ENCODE measurements at regions not wholly inside any gene's neighbourhood (a gene's known extent, or its start where the extent isn't known, plus 50 kb on each side); places are given as distances from the start of the nearest gene placed in this dataset.
A peak's percentile ranks its signal among the peaks of the same experiment; 100 is the strongest.

GRCh38 chr2:58667137-58667774, 426.1 kb upstream of the FANCL start:
- DNase-seq: peak; percentile 17

- no peak for DNase-seq
Measured at GRCh38 chr2:58666323-58666970, 425.3 kb upstream of the FANCL start.

DNA sequence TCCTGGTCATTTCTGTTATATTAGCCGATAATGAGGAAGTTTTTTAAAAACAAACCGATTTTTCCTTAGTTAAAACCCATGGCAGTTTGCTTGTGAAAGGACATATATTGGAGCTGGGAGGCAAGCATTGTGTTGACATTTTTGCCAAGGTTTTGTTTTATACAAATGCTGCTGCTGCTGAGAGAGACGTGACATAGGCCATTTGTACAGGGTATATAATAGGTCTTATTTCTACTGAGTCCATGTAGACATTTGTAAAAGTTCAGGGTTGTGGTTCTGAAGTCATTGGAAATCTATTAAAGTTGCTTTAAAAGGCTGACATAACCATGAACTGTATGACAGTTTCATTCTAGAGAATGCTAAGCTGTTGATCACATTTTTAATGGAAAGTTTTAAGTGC, 424.0 kb upstream of the FANCL start:
- no peak for DNase-seq

DNA sequence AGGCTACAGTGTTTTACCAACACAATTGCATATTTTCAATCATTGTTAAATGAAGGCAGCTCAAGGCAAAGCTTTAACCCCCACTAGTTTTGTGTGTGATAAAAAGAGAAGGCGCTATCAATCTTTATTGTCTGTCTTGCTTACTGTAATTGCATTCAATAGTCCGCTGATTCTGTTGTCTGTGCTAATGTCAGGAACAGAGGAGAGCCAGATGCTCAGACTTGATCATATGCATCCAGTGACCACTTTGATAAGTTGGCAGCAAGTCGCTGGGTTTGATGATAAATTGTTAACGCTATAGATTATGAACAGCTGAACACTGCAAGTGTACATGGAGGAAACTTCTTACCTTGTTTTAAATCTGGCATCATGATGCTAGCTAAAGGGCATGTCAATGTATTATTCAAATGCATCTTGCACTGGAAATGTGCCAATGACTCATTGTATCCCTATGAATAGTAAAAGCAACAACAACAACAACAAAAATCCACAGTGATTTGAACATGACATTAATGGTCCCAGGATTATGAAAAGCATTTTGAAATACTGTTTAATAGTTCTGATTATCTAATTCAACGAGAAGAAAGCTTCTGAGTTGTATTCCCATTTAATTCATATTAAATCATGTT, 423.5 kb upstream of the FANCL start:
- no peak for DNase-seq

- DNase-seq: no peak
Measured at GRCh38 chr2:58660046-58660445, 418.9 kb upstream of the FANCL start.

- no peak for DNase-seq
Measured at GRCh38 chr2:58655152-58655551, 414.0 kb upstream of the FANCL start.

DNA sequence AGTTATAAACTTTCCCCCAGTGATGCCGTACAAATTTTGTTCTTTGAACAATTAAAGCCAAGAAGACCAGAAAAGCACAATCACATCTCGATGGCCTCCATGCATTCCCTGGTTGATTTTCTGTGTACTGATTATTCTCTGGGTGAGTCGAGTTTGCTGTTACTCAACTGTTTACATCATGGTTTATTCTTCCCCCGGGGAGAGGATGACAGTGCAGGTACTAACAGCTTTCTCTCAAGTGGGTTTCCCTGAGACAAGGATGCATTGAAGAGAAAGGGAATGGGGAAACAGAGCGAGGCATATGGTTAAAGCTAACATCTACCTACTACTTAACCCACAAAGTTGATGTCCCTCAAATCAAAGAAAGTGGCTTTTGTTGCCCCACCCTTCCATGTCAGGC, 410.8 kb upstream of the FANCL start:
- no peak for DNase-seq

DNA sequence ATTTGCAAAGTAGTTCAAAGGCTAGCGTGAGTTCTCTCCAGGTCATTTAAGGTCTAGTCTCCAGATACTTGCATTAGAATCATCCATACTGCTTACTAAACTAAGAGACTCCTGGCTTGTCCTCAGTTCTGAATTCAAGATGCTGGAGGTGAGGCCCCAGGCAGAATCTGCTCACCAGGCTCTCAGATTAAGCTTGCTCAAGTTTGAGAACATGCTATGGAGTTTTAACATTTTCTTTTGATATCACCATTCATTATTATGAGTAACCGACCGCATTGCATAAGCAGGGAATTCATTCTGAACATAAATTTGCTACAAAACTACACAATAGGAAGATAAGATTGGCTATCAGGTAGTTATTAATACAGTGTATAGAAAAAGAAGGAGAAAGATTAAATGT, 409.7 kb upstream of the FANCL start:
- DNase-seq: no peak

- DNase-seq: no peak
Measured at GRCh38 chr2:58649756-58650155, 408.6 kb upstream of the FANCL start.

- DNase-seq: no peak
Measured at GRCh38 chr2:58645017-58645416, 403.9 kb upstream of the FANCL start.

- DNase-seq: no peak
Measured at GRCh38 chr2:58644451-58644850, 403.3 kb upstream of the FANCL start.

GRCh38 chr2:58641001-58641400, 399.9 kb upstream of the FANCL start:
- no peak for DNase-seq

- no peak for DNase-seq
Measured at GRCh38 chr2:58640042-58640441, 398.9 kb upstream of the FANCL start.

DNA sequence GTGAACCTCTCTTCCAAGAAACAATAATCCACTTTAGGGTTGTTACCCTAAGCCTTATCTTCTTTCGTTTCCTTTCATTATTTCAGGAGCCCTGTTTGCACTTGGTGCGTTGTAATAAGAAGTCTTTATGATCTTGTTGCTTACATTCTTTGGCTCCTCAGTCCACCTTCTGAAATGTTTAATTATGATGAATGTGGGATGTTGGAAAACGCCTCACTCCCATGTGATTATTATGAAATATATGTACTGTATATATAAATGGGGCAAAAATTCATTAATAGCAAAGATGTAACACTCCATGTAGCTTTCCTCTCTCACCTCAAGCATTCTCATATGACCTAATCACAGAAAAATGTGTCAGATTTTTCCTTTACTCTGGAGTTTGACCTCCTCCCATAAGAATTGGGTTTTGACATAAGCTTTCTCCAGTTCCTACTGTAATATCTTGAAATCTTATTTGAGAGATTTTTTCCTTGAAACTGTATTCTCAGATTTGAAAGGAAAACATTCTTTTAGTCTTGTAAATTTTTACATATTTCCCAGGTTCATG, 397.2 kb upstream of the FANCL start:
- DNase-seq: no peak

DNA sequence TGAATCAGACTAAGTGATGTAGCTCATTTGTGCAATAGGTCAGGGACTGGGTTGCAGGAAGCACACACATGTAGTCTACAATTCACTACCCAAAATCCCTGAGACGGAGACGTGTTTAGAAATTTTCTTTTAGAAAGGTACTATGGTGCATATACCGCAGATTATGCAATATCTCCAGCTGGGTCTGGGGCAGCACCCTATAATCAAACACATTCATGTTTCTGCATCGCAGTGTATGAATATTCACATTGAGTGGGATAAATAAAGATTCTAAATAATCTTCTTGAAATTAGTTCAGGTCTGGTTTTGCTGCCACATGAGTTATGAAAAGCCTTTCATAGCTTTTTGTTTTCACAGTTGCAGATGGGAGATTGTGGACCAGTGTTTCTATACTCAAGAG, 395.7 kb upstream of the FANCL start:
- no peak for DNase-seq

DNA sequence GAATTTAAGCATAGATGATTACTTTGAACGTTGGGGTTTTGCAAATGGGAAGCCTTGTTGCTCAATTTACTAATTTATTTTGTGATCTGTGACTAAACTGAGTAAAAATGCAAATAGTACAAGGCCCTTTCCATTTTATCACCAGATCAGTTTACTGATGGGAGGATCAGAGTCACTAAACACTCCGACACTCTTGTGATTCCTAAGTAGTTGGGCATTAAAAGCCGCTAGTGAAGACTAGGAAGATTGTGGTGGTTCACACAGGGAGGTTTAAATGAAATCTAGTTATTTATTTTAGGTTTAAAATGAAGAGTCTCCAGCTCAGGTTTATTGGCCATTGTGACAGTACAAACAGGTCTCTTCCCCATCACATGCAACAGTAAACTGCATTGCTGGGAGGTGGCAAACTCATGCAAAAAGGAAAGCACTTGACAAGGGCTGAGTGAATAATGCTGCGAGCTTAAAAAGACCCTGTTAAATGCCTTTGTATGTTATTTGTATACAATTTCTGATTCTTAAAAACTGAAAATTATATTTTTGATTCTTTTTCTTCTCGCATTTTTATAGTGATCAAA, 394.8 kb upstream of the FANCL start:
- no peak for DNase-seq

DNA sequence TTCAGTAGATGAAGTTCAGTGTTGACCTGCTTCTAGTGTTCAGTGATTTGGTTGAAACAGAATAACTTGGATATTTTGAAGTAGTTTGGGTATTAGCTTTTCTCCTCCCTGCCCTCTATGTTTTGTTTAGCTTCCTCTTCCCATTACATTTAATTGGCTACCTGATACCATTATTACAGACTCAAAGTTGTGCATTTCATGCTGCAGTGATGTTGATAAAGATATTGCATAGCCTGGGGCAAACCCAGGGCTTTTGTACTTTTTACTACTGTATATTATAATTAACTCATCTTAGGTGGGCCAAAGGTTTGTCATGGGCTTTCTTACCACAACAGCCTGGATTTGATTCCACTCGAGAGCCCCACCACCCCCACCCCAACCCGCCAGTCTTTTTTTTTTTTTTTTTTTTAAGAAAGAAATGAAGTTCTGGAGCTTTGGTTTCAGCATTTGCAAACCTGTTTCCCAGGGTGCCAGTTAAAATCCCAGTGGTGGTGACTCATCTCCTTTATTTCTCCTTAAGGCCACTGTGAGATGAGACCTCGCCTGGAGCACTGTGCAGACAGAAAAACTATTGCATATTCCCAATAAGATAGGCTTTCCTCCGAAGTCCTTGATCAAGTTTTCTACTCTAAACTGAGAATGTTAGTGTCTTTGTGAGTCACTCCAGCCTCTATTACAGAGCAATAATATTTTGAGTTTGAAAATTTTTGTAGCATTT, 393.7 kb upstream of the FANCL start:
- no peak for DNase-seq

- DNase-seq: no peak
Measured at GRCh38 chr2:58633613-58634365, 392.7 kb upstream of the FANCL start.

DNA sequence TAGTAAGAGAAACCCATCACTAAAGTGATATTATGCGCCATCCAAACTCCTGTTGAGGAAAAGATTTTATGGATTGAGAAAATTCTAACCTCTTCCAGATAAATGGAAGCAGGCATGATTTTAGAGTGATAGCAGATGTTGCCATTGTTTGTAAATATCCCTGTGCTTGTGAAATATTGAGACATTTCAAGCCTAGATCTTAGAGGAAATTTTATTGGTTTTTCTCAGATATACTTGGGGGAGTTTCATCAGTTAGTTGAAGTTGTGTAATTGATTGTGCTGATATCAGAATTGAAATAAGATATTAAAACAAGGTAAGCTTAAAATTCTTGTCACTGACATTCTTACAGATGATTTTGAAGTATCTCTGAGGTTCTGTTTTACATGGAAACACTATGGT, 390.9 kb upstream of the FANCL start:
- no peak for DNase-seq

DNA sequence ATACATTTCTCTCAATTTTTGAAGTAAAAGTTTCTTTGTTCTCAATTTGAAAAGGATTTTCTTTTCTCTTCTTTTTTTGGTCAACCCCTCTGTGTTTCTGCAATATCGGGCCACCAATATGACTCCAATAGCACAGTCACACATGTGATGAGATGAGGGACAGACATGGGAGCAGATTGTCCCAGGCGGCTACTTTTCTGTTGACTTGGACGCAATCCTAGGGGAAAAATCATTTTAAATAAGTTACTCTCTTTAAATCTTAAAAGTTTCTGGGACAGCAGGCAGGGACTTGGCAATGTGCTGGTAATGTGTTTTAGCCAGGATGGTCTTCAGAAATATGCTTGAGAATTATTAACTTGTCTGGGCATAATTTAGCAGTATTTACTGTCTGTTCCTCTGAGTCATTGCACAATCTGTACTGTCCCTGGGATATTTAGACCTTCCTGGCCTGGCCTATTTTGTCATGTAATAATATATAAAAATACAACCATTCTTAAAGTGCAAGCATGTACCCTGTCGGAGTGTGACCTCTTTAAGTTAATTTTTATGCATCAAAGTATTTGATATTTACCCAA, 388.5 kb upstream of the FANCL start:
- DNase-seq: no peak

DNA sequence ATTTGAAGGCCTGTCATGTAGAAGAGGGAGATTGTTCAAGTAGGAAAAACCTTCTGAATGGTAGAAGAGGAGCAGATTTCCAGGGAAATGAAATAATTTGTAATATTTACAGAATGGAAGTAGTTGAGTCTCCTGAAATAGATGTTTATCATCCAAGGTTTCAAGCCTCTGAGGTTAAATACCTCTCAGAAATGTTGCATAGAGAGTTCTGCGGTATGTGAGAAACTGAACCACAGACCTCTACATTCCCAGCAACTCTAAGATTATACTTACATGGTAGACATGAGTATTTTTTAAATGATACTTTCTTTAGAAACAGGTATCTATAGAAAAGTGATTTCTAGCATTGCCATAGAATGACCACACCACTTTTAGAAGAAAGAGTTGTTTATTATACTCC, 379.8 kb upstream of the FANCL start:
- DNase-seq: no peak

- DNase-seq: no peak
Measured at GRCh38 chr2:58620093-58620492, 379.0 kb upstream of the FANCL start.

Measured in hematopoietic multipotent progenitor cell treated with erythropoietin and hydrocortisone succinate and interleukin-3 and kit ligand, for 8 days (in vitro differentiated cells).